MG63 (cell line): ENCODE measurements at regions not wholly inside any gene's neighbourhood (a gene's known extent, or its start where the extent isn't known, plus 50 kb on each side); places are given as distances from the start of the nearest gene placed in this dataset.

Experiments
- DNase-seq: peaks from one replicate; pipeline ENCODE4 v3.0.0-alpha.2; 2020
- H3K27me3 ChIP-seq: fragments of 250-450 bp; sonication (Bioruptor Pico); 2 replicates; pipeline ENCODE4 v1.5.1; 2020; ENCODE audit warnings: mild to moderate bottlenecking, moderate library complexity
- H3K36me3 ChIP-seq: fragments of 250-450 bp; sonication (Bioruptor Pico); 2 replicates; pipeline ENCODE4 v1.5.1; 2020; ENCODE audit warnings: mild to moderate bottlenecking, moderate library complexity
- H3K4me3 ChIP-seq: fragments of 250-450 bp; sonication (Bioruptor Pico); 2 replicates; pipeline ENCODE4 v1.5.1; 2020; ENCODE audit warnings: mild to moderate bottlenecking, moderate library complexity
- H3K9me3 ChIP-seq: fragments of 250-450 bp; sonication (Bioruptor Pico); 2 replicates; pipeline ENCODE4 v1.5.1; 2020; ENCODE audit warnings: mild to moderate bottlenecking, moderate library complexity

GRCh38 chr6:21844120-21844917 lies 250.8 kb downstream of the SOX4 start:
- Histone ChIP-seq H3K36me3 (no peaks in the 10 kb centered on the region), H3K4me3 (no peak overlapping the region), H3K27me3 (no peaks in the 10 kb centered on the region), H3K9me3 (no peaks in the 10 kb centered on the region)
- DNase-seq = no peak

- H3K9me3 ChIP-seq = no peaks in the 10 kb centered on the region
- DNase-seq = no peak
- no peak overlapping the region for H3K4me3 ChIP-seq
- H3K36me3 ChIP-seq = no peaks in the 10 kb centered on the region
- H3K27me3 ChIP-seq = no peaks in the 10 kb centered on the region
Observed at GRCh38 chr6:21845018-21845417, 251.5 kb downstream of the SOX4 start.

GRCh38 chr6:21845439-21846140 lies 252.0 kb downstream of the SOX4 start:
- no peaks in the 10 kb centered on the region for H3K9me3 ChIP-seq
- no peak for DNase-seq
- no peaks in the 10 kb centered on the region for H3K36me3 ChIP-seq
- H3K4me3 ChIP-seq = no peak overlapping the region
- no peaks in the 10 kb centered on the region for H3K27me3 ChIP-seq

GRCh38 chr6:21846541-21847451 lies 253.2 kb downstream of the SOX4 start:
- Histone ChIP-seq H3K27me3 (no peaks in the 10 kb centered on the region), H3K9me3 (no peaks in the 10 kb centered on the region), H3K36me3 (no peaks in the 10 kb centered on the region), H3K4me3 (no peak overlapping the region)
- DNase-seq = no peak

- H3K4me3 ChIP-seq = no peak overlapping the region
- DNase-seq = peak; percentile 1
- H3K9me3 ChIP-seq = no peaks in the 10 kb centered on the region
- no peaks in the 10 kb centered on the region for H3K36me3 ChIP-seq
- no peaks in the 10 kb centered on the region for H3K27me3 ChIP-seq
Observed at GRCh38 chr6:21847711-21848480, 254.3 kb downstream of the SOX4 start.

GRCh38 chr6:21850691-21851090 lies 257.1 kb downstream of the SOX4 start:
- Histone ChIP-seq H3K9me3 (no peaks in the 10 kb centered on the region), H3K4me3 (no peak overlapping the region), H3K36me3 (no peaks in the 10 kb centered on the region), H3K27me3 (no peaks in the 10 kb centered on the region)
- DNase-seq = no peak

- DNase-seq = no peak
- Histone ChIP-seq H3K9me3 (no peaks in the 10 kb centered on the region), H3K27me3 (no peaks in the 10 kb centered on the region), H3K4me3 (no peak overlapping the region), H3K36me3 (no peaks in the 10 kb centered on the region)
Observed at GRCh38 chr6:21855811-21856455, 262.4 kb downstream of the SOX4 start.

- no peaks in the 10 kb centered on the region for H3K27me3 ChIP-seq
- no peak overlapping the region for H3K4me3 ChIP-seq
- H3K9me3 ChIP-seq = no peaks in the 10 kb centered on the region
- DNase-seq = peak; percentile 27
- no peaks in the 10 kb centered on the region for H3K36me3 ChIP-seq
Observed at GRCh38 chr6:21856456-21856825, 262.9 kb downstream of the SOX4 start.

GRCh38 chr6:21856844-21857243 lies 263.3 kb downstream of the SOX4 start:
- no peaks in the 10 kb centered on the region for H3K9me3 ChIP-seq
- peak; percentile 1 for DNase-seq
- no peaks in the 10 kb centered on the region for H3K27me3 ChIP-seq
- H3K4me3 ChIP-seq = no peak overlapping the region
- H3K36me3 ChIP-seq = no peaks in the 10 kb centered on the region

- Histone ChIP-seq H3K9me3 (no peaks in the 10 kb centered on the region), H3K27me3 (no peaks in the 10 kb centered on the region), H3K4me3 (no peak overlapping the region), H3K36me3 (no peaks in the 10 kb centered on the region)
- no peak for DNase-seq
Observed at GRCh38 chr6:21858076-21858475, 264.5 kb downstream of the SOX4 start.

- no peaks in the 10 kb centered on the region for H3K36me3 ChIP-seq
Observed at GRCh38 chr6:21859193-21859735, 265.7 kb downstream of the SOX4 start.

GRCh38 chr6:21861942-21862341 lies 268.4 kb downstream of the SOX4 start:
- no peak for DNase-seq
- no peaks in the 10 kb centered on the region for H3K36me3 ChIP-seq

More at GRCh38 chr6:21859193-21859735, 265.7 kb downstream of the SOX4 start:
- Histone ChIP-seq H3K27me3 (no peaks in the 10 kb centered on the region), H3K9me3 (no peaks in the 10 kb centered on the region), H3K4me3 (no peak overlapping the region)
- no peak for DNase-seq

GRCh38 chr6:21864206-21864605 lies 270.7 kb downstream of the SOX4 start:
- no peak overlapping the region for H3K4me3 ChIP-seq
- H3K27me3 ChIP-seq = no peaks in the 10 kb centered on the region
- no peak for DNase-seq
- H3K9me3 ChIP-seq = no peaks in the 10 kb centered on the region
- H3K36me3 ChIP-seq = no peaks in the 10 kb centered on the region

More at GRCh38 chr6:21861942-21862341, 268.4 kb downstream of the SOX4 start:
- Histone ChIP-seq H3K4me3 (no peak overlapping the region), H3K9me3 (no peaks in the 10 kb centered on the region), H3K27me3 (no peaks in the 10 kb centered on the region)

- no peaks in the 10 kb centered on the region for H3K9me3 ChIP-seq
- no peak for DNase-seq
- H3K36me3 ChIP-seq = no peaks in the 10 kb centered on the region
Observed at GRCh38 chr6:21868226-21868625, 274.7 kb downstream of the SOX4 start.

GRCh38 chr6:21869085-21869771 lies 275.7 kb downstream of the SOX4 start:
- H3K9me3 ChIP-seq = no peaks in the 10 kb centered on the region
- no peaks in the 10 kb centered on the region for H3K36me3 ChIP-seq
- no peaks in the 10 kb centered on the region for H3K27me3 ChIP-seq
- no peak for DNase-seq
- no peak overlapping the region for H3K4me3 ChIP-seq

More at GRCh38 chr6:21868226-21868625, 274.7 kb downstream of the SOX4 start:
- H3K27me3 ChIP-seq = no peaks in the 10 kb centered on the region
- H3K4me3 ChIP-seq = no peak overlapping the region
